Retinal pigment epithelial cell (primary cell): ENCODE measurements at regions not wholly inside any gene's neighbourhood (a gene's known extent, or its start where the extent isn't known, plus 50 kb on each side); places are given as distances from the start of the nearest gene placed in this dataset.

Experiments
- DNase-seq: peaks from one replicate; pipeline ENCODE4 v3.0.0-alpha.2; 2010; ENCODE audit warnings: low read depth
- H3K4me3 ChIP-seq: 2 replicates; pipeline ENCODE4 v1.5.1; 2011; ENCODE audit warnings: mild to moderate bottlenecking, low read length, control low read depth, moderate library complexity
- CTCF ChIP-seq: conservative IDR thresholded peaks from 2 replicates; pipeline ENCODE4 v1.5.1; 2011; ENCODE audit warnings: low read depth, low read length, control low read depth, inconsistent platforms

- TF ChIP-seq CTCF, result no peak
- H3K4me3 ChIP-seq, result no peak overlapping the region
- peak; percentile 45 for DNase-seq
Measured at GRCh38 chr12:67854351-67854750, 134.9 kb upstream of the IFNG-AS1 start.

- no peak for DNase-seq
Measured at GRCh38 chr12:67855103-67855502, 134.1 kb upstream of the IFNG-AS1 start.

GRCh38 chr12:67871231-67871630 is 118.0 kb upstream of the IFNG-AS1 start:
- H3K4me3 ChIP-seq, result no peak overlapping the region
- no peak for TF ChIP-seq CTCF
- DNase-seq, result no peak

More at GRCh38 chr12:67855103-67855502, 134.1 kb upstream of the IFNG-AS1 start:
- no peak for TF ChIP-seq CTCF
- no peak overlapping the region for H3K4me3 ChIP-seq

GRCh38 chr12:67873355-67873754 is 115.9 kb upstream of the IFNG-AS1 start:
- TF ChIP-seq CTCF, result no peak
- DNase-seq, result no peak
- H3K4me3 ChIP-seq, result no peak overlapping the region

GRCh38 chr12:67876305-67876915 is 112.8 kb upstream of the IFNG-AS1 start:
- no peak for DNase-seq

GRCh38 chr12:67877727-67878126 is 111.5 kb upstream of the IFNG-AS1 start:
- TF ChIP-seq CTCF, result no peak
- no peak for DNase-seq
- no peak overlapping the region for H3K4me3 ChIP-seq

More at GRCh38 chr12:67876305-67876915, 112.8 kb upstream of the IFNG-AS1 start:
- TF ChIP-seq CTCF, result no peak
- H3K4me3 ChIP-seq, result no peak overlapping the region

GRCh38 chr12:67879937-67880336 is 109.3 kb upstream of the IFNG-AS1 start:
- no peak for TF ChIP-seq CTCF
- no peak overlapping the region for H3K4me3 ChIP-seq
- DNase-seq, result no peak
